ENCODE measurements at regions not wholly inside any gene's neighbourhood (a gene's known extent, or its start where the extent isn't known, plus 50 kb on each side); places are given as distances from the start of the nearest gene placed in this dataset.

GRCh38 chr6:133099573-133099972 lies 141.6 kb upstream of the EYA4 start:
- TF ChIP-seq CTCF (conservative IDR thresholded peaks at IDR 0.05; ENCODE audit: low read depth, low read length) = no peak
- TF ChIP-seq EZH2 (IDR thresholded peaks at IDR 0.05; ENCODE audit: low read length, unreplicated experiment) = no peak
- no peak for TF ChIP-seq EZH2phosphoT487 (IDR thresholded peaks at IDR 0.05; ENCODE audit: borderline replicate concordance, low read length)
